COLO668 (cell line): ENCODE measurements at regions not wholly inside any gene's neighbourhood (a gene's known extent, or its start where the extent isn't known, plus 50 kb on each side); places are given as distances from the start of the nearest gene placed in this dataset.

ENCODE experiments used
- DNase-seq: peaks from one replicate; lab custom pipeline; 2025; ENCODE audit not compliant: unreplicated experiment; lab: John Stamatoyannopoulos, UW

DNA sequence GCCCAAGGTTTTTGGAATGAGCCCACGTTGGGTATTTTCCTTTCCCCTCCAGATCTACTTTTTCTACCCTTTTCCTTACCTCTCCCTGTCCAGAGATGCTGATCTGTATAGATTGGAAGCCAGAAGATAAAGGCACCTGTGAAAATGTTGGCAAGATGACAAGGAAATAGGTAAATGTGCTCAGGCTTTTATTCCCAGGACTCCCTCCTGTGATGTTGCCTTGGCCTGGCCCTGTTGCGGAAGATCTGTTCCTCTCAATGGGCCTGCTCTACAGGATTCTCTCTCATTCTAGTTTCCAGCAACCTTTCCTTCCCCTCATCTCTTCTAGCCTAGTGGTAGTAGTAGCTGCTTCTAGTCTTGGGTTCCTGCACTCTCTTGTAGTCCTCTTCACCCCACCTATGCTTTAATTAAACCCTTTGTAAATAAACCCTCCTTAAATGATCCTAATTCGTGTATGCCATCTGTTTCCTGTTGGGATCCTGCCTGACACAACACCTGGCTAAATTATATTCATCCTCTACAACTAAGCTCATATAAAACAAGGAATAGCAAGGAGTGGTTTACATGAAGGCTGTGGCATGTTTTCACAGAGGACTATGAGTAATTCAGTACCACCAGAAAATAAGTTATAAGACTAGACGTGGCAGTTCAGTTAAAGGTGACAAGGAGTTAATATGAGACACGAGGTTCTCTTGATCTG is 95.7 kb upstream of the MAOA start:
- no peak for DNase-seq

DNA sequence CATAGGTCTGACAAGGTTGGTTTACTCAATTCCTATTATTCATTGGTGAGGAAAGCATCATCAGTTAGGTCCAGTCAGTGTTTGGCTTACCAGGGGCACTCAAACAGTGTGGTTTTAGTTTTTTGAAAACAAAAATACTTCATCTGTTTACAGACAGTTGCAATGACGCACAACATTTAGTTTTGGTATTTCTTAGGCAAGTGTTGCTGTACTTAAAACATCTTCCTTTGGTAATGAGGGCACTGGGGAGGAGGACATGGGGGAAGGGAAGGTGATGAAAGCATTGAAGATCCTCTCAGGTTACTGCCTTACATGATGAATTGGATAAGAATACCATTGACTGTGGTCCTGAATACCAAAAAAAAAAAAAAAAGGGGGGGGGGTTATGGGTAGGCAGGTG is 93.7 kb upstream of the MAOA start:
- DNase-seq, result no peak

DNA sequence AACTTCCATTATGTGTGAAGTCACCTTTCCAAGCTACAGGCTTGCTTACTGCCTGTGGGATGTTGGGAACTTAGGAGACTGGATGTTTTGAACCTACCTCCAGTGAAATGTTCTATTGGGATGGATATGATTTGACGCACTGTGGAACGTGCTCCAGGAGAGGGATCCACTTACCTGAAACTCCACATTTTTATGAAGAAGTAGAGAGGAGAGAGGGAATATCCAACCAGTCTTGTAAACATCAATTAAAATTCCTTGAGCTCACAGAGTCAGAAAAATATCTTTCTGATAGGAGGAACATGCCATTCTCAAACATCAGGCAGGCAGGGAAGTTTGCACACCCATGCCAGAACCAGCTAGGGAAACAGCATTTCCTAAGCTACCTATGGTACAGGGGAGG is 91.1 kb upstream of the MAOA start:
- no peak for DNase-seq

DNA sequence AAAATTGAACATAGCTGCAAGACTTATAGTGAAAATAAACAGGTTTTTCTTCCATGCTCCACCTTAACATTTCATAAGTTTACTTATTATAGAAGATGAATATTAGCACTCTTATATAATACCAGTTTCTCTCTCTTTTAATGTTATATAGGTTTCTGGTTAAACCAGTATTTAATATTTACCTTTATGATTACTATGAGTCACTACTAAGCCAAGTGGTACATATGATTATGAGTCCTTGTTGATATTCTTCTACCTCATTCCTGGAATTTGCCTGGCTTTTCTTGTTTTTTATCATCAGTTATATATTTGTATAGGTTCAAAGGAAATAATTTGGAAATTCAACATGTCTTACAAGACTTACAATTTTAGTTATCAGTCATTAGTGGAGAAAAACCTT is 89.9 kb upstream of the MAOA start:
- DNase-seq, result no peak

DNA sequence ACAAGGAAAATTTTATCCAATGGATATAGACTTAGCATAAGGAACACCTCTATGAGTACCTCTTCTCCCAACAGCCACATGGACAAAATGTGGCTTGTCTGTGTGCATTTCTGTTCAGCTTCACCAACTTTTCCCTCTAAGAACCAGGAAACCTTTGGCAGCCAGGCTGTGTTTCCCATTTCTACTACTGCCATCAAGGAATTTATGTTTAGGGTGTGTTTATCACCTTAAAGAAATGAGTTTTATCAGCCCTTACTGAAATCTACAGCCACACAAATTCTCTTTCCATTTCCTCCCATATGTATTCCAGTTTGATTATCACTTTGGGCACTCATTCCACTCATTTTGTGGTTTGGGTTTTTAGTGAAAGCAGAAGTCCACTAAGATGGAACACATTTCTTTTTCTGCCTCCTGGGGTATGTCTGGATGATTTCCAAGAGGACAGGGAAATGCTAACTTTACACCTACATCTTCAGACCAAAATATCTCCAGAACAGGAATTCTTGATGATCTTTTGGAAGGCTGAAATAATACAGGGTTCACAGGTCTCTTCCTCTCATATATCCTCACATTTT is 82.6 kb upstream of the MAOA start:
- no peak for DNase-seq

DNA sequence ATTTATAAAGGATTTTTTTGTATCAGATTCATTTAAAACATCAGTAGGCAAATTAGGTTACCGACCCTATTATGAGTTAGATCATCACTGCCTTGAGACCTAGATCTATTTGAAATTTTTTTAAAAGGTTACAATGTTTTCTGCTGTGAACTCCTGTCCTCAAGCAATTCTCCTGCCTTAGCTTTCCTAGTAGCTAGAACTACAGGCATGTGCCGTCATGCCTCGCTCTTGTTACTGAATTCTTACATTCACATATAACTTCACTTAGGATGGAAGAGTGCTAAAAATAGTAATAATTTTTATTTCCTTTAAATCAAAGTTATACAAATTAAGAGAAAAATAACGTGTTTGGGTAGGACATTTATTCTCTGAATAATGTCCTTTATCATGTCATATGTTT is 75.5 kb upstream of the MAOA start:
- DNase-seq, result no peak

DNA sequence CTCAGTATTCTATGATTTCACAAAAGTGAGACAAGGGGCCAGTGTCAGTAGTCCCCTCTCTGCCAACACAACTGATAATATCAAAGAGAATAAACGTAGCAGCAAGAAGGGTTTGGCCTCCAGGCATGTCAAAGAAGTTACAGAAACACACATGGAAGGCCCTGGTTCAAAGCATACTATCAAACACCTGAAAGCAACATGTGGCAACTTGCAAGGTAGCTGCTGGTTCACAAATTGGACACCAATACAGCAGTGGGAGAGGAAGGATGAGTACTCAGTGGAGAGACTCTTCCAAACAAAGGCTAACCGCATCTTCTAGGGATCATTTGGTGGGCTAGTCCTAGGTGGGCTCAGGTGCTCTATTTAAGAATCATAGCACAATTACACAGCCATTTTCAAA is 74.9 kb upstream of the MAOA start:
- DNase-seq, result no peak

DNA sequence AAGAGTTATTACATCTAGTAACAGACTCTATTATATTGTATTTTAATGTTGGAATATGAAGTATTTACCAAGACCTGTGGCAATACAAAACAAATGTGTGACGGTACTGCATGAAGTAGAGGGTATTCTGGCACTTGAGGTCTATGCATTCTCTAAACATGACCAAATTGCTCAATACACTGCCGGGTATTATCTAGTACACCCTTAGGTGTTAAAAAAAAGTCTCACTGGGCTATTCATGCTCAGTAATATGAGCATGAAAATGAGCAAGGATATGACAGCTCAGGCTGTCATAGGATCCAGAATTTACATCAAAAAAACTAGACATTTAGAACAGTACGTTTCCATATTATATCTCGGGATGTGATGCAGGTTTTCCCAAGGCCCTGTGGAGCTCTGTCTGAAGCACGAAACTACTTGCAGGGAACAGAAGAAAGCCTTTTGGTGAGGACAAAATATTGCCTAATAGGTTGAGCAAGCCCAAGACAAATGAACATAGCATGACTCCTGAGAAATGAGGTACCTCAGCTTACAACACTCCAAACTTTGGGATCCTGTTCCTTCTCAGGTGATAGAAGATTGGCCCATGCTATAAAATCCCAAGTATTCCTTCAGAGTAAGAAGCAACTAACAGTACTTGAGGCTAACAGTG is 74.1 kb upstream of the MAOA start:
- DNase-seq, result no peak

DNA sequence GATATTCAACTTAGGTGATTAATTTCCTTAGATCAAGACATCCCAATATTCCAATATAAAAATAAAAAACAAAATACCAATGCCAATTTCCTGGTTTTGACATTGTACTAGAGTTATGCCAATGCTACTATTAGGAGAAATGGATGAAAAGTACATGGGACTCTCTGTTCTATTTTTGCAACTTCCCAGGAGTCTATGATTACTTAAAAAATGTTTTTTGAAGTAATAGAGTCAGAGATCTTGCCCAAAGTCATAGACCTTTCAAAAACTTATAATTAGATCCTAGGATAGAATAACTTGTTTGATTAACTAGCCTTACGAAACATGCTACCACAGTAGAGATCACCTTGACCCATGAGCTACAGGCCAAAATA is 73.6 kb upstream of the MAOA start:
- no peak for DNase-seq

DNA sequence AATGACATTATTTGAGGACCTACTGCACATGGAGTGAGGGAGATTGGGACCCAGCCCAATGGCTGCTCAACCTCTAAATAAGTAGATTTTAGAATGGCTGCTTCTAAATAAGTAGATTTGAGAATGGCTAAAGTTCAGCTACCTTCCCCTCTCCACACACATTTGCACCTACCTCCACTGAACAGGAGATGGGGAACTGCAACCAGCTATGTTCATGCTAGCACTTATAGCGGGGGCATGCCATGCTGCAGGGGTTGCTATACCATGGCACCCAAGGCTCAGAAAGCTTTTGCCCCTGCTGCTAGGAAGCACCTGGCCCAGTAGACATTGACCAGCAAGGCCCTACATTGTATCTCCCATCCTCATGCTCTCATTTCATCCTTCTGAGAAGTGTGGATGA is 70.2 kb upstream of the MAOA start:
- no peak for DNase-seq

DNA sequence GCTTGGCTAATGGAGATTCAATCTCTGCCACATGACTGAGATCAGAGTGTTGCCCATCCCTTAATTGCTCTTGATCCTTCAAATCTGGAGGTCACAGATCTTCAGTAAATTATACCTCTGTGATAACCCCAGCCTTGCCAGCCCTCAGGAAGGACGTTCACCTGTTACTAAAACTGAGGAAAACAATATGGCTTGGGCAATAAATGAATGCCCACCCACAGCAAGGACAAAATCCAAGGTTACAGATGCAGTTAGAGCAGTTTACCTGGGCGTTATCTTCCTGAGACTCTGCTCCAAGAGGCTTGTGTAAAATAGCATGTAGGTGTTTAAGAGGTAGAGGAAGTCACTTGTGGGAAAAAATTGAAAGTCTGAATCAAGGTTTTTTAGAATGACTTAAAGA is 69.3 kb upstream of the MAOA start:
- no peak for DNase-seq

DNA sequence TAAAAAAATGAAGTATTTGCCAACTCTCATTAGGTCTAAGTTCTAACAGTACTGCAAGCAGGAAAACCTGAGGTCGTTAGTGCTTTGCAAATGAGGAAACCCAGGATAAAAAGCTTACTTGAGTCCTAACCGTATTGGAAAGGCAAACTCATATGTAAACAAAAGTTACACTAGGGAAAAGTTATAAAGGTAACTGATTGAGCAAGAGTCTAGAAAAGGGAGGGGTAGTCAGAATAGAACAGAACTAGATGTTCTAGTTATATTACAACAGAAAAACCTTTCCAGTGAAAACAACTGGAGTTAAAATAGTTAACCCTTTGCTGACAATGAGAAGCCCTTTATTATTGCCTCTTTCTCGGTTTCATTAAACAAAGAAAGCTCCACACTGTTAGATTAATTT is 66.4 kb upstream of the MAOA start:
- DNase-seq, result no peak

DNA sequence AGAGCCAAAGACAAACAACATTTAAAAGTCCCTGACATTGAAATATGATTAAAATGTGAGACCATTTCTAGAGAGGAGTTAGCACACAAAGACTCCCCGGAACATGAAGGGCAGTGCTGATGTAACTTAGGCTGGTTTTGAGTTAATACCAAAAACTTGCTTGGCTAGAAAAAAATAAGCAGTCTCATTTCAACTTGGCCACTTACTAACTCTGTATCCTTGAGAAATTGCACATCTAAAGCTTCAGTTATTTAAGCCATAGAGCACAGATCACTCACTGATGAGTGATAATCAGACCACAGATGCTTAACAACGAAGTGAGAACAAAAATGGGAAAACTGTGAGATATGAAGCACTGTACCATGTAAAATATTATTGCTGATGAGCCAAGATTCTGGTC is 65.9 kb upstream of the MAOA start:
- no peak for DNase-seq

DNA sequence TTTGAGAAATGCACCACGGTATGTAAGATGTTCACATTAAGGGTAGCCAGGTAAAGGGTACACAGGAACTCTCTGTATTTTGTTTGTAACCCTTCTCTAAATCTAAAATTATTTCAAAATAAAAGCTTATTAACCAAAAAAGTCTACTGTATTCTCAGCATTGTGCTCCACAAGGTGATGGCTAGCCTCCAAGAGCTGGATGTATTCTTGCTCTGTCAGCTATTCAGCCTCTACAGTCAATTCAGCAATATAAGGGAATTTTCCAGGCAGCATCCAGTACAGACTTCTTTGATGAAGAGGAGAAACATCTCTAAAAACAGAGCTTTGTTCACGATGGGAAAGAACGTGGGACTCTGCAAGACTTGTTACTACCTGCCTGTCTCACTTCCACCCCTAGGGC is 63.5 kb upstream of the MAOA start:
- no peak for DNase-seq

DNA sequence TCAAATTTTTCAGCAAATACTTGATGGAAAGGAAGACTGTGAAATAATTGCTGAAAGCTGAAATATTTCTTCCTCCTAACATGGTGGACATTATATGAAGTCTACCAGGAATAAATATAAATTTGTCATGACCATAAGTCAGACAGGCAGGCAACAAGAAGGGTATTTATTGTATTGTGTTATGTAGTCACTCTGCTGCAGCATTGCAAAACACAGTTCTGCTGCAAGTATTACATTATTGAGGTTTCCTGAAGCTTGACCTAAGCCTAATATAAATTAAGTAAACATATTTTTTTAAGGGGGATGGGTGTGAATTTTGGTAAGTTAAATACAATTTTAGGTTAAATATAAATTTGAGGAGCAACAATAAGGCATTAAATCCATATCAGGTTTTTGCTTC is 60.2 kb upstream of the MAOA start:
- DNase-seq, result no peak

DNA sequence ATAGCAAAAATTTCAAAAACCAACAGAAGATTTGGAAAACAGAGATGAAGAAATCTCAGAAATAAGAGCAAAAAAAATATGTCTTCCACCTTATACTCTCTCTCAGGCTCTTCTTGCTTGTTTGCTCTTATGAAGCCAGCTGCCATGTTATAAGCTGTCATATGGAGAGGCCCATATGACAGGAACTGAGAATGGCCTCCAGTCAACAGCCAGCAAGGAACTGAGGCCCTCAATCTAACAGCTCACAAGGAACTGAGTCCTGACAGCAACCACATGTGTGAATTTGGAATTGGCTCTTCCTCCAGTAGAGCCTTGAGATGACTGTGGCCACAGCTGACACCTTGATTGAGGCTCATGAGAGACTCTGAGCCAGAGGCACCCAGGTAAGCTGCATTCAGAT is 51.3 kb upstream of the MAOA start:
- no peak for DNase-seq

DNA sequence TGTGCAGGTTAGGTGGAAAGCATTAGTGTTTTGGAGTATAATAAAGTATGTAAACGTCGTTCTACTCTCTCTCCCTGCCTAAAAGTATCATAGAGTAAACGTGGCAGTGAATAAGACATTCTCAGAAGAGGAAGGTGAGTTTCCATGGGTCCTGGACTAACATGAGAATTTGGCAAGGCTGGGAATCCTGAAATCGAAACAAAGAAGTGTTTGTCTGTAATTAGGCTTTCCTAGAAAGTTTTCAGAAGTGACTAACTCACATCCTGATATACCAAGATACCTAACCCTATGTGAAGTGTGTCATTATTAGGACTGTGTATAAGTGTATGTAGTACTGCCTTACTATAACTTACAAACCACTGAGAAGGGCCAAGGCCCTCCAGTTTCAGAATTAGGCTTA is 50.7 kb upstream of the MAOA start:
- no peak for DNase-seq
